ENCODE measurements at regions not wholly inside any gene's neighbourhood (a gene's known extent, or its start where the extent isn't known, plus 50 kb on each side); places are given as distances from the start of the nearest gene placed in this dataset.

DNA sequence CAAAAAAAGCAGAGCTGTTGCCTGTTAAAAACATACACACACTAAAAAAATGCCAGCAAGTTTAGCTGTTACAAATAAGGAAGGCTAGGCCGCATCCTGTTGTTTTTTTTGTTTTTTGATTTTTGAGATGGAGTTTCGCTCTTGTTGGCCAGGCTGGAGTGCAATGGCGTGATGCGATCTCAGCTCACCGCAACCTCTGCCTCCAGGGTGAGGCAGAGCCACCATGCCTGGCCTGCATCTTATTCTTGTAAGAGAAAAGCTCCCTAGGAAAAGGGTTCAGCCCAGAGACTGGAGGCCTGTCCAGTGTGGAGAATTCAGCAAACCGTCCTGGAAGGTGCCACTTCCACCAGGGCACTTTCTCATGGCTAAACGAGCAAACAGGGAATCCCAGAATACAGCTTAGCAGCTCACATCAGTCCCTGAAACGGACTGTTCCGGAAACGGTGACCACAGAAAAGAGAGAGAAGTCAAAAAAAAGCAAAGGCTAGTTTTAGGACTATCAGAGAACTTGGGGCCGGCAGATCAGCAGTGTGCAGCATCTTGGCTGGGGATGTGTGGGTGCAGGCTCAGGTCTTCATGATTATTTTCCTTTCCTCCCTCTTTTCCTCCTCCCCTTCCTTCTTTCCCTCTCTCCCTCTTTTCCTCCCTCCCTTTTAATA lies 283.6 kb downstream of the AJAP1 start:
- TF ChIP-seq CTCF (IDR thresholded peaks at IDR 0.05) (no peak), POLR2A (IDR thresholded peaks at IDR 0.05) (no peak), POLR2AphosphoS5 (IDR thresholded peaks at IDR 0.05) (no peak)

Data from breast epithelium (tissue), 3 donors.